ENCODE measurements at regions not wholly inside any gene's neighbourhood (a gene's known extent, or its start where the extent isn't known, plus 50 kb on each side); places are given as distances from the start of the nearest gene placed in this dataset.
"Not testable (repeated sequence)": the region's sequence is repeated elsewhere in the genome, so short reads cannot be mapped to it uniquely, and the experiment has no call there.

DNA sequence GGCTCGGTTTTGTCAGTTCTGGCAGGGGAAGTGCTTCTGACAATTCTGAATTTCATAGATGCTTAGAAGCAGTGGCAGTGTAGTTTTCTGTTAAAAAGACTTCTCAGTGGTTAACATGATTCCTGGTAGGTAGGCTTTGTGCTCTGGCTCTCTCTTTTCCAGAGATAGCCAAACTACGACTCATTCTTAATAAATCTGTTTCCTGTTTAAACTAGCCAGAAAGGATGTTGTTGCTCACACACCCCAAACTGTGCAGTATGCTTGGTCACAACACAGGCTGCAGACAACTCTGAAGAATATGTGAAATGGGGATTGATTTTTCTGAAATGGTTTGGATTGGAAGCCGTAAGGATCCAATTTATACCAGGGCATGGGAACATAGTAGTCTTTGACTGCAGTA is 711.5 kb downstream of the PCDH17 start:
- no peak for DNase-seq (ENCODE audit: low spot score)

DNA sequence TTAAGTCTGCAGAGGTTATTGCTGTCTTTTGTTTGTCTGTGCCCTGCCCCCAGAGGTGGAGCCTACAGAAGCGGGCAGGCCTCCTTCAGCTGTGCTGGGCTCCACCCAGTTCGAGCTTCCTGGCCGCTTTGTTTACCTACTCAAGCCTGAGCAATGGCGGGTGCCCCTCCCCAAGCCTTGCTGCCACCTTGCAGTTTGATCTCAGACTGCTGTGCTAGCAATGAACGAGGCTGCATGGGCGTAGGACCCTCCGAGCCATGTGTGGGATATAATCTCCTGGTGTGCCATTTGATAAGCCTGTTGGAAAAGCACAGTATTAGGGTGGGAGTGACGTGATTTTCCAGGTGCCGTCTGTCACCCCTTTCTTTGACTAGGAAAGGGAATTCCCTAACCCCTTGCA is 720.6 kb downstream of the PCDH17 start:
- peak; percentile 35 for DNase-seq (ENCODE audit: low spot score)

DNA sequence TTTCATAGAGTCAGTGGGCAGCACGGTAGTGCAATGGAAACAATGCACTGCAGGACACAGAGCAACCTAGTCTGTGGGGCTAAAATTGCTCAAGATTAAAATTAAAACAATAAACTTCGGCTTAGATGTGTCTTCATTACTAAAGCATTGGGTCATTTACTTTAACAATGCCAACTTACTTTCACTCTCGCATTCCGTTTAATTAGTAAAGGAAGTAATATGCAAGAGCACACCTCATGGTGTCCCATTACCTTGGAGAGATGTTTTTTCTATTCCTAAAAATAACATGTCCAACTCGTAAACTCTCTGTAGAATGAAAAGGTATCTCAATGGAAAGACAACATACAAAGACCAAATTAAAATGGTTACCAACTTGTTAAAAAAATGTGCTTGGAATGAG is 738.4 kb downstream of the PCDH17 start:
- DNase-seq (ENCODE audit: low spot score): no peak

DNA sequence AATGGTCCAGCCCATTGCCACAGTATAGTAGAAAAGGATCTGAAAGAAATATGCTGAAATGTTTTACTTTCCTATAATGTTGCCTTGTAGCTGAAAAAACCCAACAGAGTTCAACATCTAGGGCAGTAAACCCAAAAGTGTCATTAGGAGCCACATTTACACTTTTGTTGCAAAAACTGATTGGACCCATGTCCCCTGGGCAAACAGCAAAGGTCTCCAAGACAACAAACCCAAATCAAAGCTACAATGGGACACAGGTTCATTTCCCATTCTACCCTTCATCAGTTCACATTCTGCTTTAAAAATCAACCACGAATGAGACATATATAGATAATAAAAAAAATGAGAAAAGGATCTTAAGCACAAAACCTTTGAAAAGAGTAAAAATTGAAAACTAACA is 744.8 kb downstream of the PCDH17 start:
- DNase-seq (ENCODE audit: low spot score): no peak

DNA sequence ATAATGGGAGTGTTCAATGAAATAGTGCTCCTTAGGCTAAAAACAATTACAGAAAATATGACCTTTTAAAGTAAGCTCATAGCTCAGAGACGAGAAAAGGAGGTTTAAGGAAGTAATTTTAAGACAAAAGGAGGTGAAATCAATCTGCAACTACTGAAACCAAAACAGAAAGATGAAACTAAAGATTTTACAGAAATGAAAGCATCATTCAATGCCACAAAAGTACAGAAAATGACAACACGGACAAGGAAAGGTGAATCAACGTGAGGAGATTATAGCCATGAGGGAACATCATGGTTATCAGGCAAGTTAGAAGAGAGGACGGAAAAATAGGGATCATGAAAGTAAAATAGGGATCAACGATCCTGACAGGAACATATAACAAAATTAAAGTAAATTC is 745.2 kb downstream of the PCDH17 start:
- DNase-seq (ENCODE audit: low spot score): no peak

DNA sequence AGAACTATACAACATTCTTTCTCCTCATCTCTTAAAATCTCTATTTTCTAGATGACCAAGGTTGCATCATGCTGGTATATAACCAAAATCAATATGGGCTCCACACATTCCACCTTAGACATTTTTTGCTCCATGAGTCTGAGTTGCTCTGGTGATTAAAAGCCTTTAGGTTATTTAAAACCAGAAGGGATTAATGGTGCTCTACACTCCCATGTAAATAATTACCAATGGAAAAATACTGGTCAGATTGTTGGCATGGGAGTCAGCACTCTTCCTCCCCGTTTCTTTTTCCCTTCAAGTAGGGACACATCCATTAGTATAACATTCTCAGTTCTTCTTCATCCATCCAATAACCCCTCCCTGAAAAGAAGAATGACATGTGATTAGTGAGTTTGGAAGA is 747.7 kb downstream of the PCDH17 start:
- no peak for DNase-seq (ENCODE audit: low spot score)

DNA sequence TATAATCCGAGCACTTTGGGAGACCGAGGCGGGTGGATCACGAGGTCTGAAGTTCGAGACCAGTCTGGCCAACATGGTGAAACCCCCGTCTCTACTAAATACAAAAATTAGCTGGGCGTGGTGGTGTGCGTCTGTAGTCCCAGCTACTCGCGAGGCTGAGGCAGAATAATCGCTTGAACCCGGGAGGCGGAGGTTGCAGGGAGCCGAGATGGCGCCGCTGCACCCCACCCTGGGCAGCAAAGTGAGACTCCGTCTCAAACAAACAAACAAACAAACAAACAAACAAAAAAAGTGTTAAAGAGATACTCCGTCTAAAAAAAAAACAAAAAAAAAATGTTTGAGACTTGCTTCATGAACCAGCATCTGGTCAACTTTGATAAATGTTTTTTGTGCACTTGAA is 753.8 kb downstream of the PCDH17 start:
- DNase-seq (ENCODE audit: low spot score): not testable (repeated sequence)

DNA sequence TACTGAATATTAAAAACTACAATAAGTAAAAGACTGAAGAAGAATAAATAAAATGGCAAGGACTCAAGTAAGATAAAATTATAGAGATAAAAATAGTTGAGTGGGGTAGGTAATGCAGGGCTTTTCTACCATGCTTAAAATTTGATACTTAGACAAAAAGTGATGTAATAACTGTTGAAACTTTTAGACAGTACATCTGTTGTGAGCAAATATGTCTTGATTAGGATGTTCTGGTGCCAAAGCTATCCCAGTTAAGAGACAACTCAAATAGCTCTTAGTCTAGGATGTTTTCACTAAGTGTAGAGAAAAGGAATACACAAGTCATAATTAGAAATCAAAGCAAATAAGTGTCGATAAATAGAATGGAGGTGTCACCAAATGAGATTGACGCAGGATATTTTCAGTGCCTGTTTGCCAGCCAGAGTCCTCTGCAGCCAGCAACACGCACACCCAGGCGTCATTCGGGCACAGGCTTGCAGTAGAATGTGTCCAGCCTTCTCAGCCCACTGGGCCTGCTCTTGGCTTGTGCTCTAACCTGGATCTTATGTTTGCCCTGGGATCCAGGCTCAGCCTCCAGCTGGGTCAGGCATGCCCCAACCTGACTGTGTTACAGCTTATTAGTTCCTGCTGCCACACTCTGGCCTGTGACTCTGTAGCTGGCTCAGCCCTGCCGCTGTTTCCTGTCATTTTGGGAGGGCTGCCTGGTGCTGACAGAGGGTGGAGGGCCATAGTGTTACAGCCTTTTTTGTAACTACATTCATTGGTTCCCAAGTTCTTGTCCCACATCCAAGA is 766.2 kb downstream of the PCDH17 start:
- DNase-seq (ENCODE audit: low spot score): no peak

DNA sequence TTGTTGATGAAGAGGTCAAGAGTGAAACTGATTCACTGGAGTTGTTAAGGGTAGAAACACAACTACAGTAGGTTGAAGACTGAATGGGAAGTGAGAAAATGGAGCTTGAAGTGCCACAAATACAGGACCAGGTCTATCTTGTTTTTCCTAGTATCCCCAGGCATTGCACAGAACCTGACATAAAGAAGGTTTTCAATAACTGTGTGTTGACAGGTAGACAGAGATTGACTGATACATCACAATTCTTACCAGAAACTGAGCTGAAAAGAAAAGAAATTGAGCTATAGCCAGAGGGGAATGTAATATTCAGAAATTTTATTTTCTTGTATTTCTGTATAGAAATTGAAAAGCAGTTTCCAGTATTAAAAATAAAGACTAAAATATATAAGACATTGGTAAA is 767.7 kb downstream of the PCDH17 start:
- DNase-seq (ENCODE audit: low spot score): no peak

DNA sequence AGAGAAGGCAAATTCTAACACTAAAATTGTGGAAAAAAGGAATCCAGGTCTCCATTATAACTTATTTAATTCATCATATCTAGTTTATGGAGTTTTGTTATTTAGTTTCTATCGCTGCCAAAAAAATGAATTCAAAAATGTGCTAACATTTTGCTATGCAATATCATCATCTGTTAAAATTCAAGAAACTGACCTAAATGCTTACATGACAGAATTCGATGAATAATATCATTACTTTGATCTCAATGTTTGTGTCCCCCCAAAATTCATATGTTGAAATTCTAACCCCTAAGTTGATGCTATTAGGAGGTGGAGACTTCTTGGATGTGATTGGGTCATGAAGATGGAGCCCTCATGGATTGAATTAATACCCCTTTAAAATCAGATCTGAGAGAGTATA is 775.0 kb downstream of the PCDH17 start:
- no peak for DNase-seq (ENCODE audit: low spot score)

DNA sequence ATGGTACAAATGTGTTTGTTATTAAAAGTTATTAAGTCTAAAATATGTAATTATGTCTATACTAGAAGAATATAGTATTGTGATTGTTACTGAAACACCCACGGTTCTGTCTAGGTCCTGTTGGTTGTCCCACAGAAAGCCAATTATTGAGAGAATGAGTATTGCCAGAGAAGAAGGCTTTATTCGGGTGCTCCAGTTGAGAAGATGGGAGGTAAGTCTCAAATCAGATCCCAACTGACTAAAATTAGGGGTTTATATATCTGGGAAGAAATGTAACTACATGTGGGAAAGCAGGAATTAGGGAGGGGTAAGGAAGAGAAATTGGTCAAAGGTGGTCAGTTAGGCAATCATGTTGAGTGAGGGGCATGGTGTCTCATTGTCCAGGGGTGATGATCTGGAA is 798.4 kb downstream of the PCDH17 start:
- DNase-seq (ENCODE audit: low spot score): no peak

DNA sequence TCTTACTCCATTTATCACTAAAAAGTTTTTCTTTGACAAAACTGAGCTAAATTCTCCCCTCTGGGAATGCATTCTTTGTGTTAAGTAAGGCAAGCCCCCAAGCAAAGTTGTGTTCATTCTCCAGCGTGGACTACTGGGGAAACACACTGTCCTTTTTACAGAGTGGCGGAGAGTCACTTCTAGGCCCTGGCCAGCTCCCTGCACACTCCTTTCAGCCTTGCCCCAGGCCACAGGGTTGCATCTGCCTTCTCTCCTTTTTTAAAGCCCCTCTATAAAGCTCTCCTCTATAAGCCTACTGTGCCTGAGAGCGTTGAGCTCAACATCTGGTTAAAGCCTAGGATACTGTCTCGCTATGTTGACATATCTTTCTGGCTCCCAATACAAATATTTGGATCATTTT is 803.4 kb downstream of the PCDH17 start:
- no peak for DNase-seq (ENCODE audit: low spot score)

DNA sequence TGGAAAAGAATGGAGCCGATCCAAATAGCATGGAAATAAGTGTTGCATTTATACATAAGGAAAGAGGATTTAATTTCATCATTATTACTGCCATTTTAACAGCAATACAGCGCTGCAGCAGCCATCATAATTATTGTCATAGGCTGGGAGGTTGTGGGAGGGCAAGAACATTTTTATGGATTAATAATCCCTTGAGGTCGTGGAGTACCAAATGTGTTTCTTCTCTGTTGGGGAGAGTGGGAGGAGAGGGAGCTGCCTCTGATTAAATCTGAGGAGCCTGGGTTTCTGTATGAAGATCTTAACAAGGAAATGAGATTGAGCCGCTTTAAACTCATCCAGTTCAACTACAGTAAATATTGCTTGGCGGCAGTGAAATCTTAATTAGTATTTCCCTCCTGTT is 805.9 kb downstream of the PCDH17 start:
- no peak for DNase-seq (ENCODE audit: low spot score)

DNA sequence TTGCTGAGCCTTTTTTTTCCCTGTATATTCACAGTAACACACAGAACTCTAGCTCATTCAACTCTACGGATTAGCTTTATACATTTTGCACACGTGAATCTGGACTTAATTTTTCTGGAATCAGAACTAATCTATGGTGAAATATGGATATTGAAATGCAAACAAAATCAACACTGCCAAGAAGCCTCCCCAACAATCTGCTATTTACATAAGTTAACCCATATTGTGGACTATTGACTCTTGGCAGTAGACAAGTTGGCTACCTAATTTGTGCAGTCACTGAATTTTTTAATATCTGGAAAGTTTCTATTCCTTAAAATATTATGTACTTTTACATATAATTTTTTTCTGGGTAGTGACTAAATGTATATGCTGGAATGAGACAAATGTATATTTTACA is 815.4 kb downstream of the PCDH17 start:
- no peak for DNase-seq (ENCODE audit: low spot score)

DNA sequence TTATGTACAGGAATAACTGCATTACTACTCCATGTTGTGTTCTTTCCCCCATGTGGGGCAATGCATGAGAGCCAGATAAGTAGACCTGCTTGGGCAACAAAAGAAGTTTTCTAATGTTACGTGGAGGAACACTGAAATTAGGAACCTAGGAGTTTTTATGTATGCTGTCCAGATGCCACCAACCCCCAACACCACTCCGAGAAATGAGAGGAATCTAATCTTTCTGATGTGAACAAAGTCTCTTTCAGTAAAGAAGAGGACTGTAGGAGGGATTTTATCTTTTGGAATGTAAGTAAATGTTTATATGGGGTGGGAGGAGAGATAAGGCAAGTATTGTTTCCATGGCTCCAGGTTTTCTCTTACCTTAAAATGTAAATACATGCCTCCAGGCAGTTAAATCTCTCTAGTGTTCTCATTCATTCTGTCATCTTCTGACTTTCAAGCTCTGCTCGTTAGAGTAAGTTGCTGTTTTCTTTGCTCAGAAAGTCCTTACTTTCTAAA is 820.6 kb downstream of the PCDH17 start:
- peak; percentile 52 for DNase-seq (ENCODE audit: low spot score)

DNA sequence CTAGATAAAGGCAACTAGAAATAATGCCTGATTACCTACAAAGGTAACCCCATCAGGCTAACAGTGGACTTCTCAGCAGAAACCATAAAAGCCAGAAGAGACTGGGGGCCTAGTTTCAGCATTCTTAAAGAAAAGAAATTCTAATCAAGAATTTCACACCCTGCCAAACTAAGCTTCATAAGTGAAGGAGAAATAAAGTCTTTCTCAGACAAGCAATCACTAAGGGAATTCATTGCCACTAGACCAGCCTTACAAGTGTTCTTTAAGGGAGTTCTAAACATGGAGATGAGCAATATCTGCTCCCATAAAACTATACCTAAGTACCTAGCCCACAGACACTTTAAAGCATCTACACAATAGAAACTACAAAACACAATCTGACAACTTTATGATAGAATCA is 823.5 kb downstream of the PCDH17 start:
- DNase-seq (ENCODE audit: low spot score): no peak

DNA sequence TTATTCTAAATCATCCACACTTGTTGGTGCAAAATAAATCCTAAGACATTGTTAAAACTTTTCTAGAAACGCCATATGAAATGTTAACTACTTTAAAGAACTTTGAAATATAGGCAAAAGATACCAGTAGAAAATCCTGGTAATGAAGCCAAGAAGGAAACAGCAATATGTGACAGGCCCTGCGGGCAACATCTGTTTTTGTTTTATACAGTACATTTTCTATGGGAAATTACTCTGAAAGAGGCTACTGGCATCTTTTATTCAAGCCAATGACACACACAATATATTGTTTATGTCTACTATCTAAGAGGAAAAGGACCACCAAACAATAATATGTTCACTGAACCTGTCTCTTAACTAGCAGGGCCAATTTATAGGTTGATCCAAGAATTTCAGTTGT is 829.7 kb downstream of the PCDH17 start:
- DNase-seq (ENCODE audit: low spot score): no peak

DNA sequence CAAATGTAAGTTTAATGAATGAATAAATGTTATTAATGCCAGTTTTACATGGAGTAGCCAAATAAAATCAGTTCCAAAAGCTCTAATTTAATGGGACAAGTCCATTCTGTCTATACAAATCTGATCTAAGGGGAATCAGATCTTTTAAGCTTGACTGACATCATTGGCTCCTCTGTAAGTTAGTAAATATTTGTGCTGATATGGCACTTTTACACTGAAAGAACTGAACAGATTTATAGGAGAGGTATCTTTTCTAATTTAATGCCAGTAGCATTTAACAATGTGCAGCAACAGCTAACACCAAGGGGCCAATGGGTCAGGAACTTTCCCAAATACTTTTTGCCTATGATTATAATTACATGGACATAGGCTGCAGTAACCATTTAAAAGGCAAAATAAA is 832.3 kb downstream of the PCDH17 start:
- no peak for DNase-seq (ENCODE audit: low spot score)

DNA sequence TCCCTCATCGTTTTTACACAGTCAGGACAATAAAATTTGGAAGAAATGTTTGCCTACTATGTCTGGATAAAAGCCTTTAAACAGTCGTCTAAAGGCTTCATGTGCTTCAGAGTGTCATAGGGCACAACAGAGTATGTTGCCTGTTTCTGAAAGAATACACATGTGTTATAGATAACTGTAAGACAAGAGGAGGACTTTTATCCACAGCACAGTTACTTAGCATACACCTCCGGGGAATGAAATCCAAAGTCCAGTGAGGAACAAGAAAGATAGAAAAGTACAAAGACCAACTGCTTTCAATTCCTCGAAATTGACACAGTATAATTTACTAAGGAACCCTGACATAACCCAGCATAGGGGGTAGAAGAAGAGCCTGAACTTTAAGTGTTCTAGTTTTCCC is 835.6 kb downstream of the PCDH17 start:
- no peak for DNase-seq (ENCODE audit: low spot score)

DNA sequence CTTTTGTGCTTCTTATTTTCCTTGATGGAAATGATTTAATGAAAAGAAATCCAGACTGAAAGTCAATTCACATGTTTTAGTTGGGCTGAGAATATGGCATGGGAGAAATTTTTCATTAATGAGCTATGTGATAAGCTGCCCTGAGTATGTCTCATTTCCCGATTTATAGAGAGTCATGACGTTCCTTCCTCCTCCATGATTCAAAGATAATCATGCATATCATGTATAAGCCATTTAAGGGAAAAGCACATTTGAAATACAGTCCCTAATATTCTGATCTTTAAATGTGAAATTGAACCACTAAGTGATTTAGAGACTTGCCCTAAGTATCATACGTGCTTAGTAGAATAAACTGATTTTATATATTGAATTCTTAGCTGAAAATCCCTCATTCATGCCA is 840.9 kb downstream of the PCDH17 start:
- DNase-seq (ENCODE audit: low spot score): no peak

DNA sequence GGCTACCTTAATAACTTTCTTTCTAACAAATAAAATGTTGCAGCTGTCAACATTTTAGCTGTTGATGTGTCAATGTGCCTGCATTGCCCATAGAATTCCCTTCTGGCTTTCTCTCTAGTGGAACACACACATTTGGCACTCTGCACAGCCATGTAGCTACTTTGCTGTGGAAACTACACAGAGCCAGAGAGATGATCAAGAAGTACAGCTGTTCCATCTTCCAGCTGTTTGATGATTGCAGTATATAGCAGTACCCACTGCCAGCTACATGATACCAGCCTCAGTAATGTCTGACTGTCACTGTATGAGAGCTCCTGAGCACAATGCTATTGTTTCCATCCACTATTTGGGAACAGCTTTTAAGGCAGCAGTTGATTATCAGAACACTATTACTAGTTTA is 843.0 kb downstream of the PCDH17 start:
- DNase-seq (ENCODE audit: low spot score): no peak

DNA sequence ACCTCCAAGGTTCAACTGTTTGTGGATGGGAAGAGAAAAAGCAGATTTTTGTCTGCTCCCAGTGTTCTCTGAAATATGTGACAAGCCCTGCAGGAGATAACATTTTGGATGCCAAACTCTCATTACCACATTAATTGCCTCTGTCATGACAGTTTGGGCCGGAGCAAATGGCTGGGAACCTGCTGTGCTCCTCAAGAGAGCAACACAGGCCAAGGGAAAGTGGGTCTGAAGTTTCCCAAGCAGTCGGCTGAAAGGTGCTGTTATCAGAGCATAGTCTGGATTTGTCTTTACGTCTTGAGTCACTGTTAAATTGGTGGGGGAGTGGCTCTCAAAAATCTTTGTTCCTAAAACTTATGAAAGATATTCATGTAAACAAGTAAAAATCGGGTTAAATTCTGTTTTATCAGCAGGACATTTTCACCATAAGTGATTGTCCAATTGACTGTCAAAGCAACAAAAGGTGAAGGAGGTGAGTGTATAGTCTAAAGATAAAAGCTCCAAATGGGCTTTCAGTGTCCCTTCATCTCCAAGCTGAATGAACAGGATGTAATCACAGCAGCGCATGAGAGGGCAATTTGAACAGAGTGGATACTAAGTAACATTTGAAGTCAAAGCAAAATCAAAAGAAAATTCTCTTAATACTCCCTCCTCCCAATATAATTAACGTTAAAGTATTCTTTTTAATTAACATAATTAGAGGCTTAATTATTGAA is 844.8 kb downstream of the PCDH17 start:
- no peak for DNase-seq (ENCODE audit: low spot score)

DNA sequence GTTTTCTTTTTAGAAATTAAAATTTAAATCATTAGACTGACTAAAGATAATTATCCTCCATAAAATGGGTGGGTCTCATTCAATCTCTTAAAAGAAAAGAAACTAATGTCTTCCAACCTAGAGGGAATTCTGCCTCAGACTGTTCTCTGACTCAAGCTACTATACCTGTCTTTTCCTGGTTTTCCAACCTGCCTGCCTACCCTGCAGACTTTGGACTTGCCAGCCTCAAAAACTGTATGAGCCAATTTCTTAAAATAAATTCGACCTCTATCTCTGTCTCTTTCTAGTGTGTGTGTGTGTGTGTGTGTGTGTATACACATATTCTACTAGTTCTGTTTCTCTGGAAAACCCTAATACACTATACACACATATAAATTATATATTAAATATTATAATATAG is 847.3 kb downstream of the PCDH17 start:
- DNase-seq (ENCODE audit: low spot score): no peak

Measured in HT-29 (cell line).